Spleen (tissue), 7 donors: ENCODE measurements at regions not wholly inside any gene's neighbourhood (a gene's known extent, or its start where the extent isn't known, plus 50 kb on each side); places are given as distances from the start of the nearest gene placed in this dataset.

Experiments
- POLR2AphosphoS5 ChIP-seq, 3 donors: sonication (generic); formaldehyde crosslinking; IDR thresholded peaks; one replicate each; pipeline ENCODE4 v1.5.1; 2017; ENCODE audit warnings: antibody characterized with exemption in 3 of 3
- TF ChIP-seq, protein P1 (sequence below), 11 experiments: fragments of 200-600 bp in 7 of 11; fragments of 450-650 bp in 4 of 11; sonication (generic) in 4 of 11; IDR thresholded peaks in 8 of 11; conservative IDR thresholded peaks in 3 of 11; 1 replicate in 7 of 11; 2 replicates in 4 of 11; pipeline versions ENCODE4 v1.4.0 to v1.8.0; 2016 to 2021; ENCODE audit warnings: antibody characterized with exemption in 11 of 11, inconsistent platforms in 4 of 11, mild to moderate bottlenecking in 1 of 11
- donor health status: DM: no; HTN: no; CAD: no; lungs with moderate emphysema.
- donor health status: DM: no; HTN: no; CAD: no.
- donor health status: DM: no; HTN: no; CAD: no.

DNA sequence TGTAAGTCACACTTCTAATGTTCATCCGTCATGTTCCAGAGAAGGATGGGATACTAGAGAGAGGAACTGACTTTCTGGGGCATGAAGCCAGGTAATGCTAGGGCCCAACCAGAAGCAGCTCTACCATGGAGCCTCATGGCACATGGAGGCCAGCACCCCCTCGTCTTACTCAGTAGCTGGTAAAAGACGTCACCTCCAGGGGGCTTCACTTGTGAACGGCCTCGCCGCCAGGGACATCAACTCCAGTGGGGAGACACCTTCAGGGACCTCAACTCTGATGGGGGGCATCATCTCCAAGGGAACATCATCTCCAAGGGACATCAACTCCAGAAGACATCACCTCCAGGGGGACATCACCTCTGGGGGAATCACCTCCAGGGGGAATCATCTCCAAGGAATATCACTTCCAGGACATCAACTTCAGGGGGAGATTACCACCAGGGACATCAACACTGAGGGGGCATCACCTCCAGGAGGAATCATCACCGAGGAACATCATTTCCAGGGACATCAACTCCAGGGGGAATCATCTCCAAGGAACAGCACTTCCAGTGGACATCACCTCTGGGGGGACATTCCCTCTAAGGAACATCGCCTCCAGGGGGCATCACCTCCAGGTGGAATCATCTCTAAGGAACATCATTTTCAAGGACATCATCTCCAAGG lies 168.4 kb downstream of the NDUFA10 start:
- TF ChIP-seq, protein P1, sequence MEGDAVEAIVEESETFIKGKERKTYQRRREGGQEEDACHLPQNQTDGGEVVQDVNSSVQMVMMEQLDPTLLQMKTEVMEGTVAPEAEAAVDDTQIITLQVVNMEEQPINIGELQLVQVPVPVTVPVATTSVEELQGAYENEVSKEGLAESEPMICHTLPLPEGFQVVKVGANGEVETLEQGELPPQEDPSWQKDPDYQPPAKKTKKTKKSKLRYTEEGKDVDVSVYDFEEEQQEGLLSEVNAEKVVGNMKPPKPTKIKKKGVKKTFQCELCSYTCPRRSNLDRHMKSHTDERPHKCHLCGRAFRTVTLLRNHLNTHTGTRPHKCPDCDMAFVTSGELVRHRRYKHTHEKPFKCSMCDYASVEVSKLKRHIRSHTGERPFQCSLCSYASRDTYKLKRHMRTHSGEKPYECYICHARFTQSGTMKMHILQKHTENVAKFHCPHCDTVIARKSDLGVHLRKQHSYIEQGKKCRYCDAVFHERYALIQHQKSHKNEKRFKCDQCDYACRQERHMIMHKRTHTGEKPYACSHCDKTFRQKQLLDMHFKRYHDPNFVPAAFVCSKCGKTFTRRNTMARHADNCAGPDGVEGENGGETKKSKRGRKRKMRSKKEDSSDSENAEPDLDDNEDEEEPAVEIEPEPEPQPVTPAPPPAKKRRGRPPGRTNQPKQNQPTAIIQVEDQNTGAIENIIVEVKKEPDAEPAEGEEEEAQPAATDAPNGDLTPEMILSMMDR (IDR thresholded peaks at IDR 0.05 in 8 of 11, conservative IDR thresholded peaks at IDR 0.05 in 3 of 11), result no peak
- TF ChIP-seq POLR2AphosphoS5 (IDR thresholded peaks at IDR 0.05), result no peak
